HCT116 (cell line): ENCODE measurements at regions not wholly inside any gene's neighbourhood (a gene's known extent, or its start where the extent isn't known, plus 50 kb on each side); places are given as distances from the start of the nearest gene placed in this dataset.

ENCODE experiments used
- ATAC-seq: fragments of 200-7000 bp; cut with Tn5 transposase; 2 replicates; pipeline ENCODE4 v1.9.1; 2020; ENCODE audit warnings: mild to moderate bottlenecking, moderate library complexity
- BruUV-seq: library from RNA; stranded (reverse); fragments of 400-500 nt; replicated peaks from 2 replicates; lab custom pipeline; 2021; lab: Mats Ljungman, UMichigan
- CTCF ChIA-PET: fragments of 300-600 bp; sonication (Branson Sonifier 250); formaldehyde crosslinking; loops from one replicate; lab custom pipeline; 2021; ENCODE audit warnings: antibody characterized with exemption; lab: Charles Lee
- POLR2A ChIA-PET: fragments of 300-600, 350-600 bp; sonication (Branson Sonifier 250); formaldehyde crosslinking; loops from one replicate; lab custom pipeline; 2021; ENCODE audit warnings: antibody characterized with exemption; lab: Charles Lee
- RAD21 ChIA-PET, 2 experiments: fragments of 300-600 bp; sonication (Branson Sonifier 250); formaldehyde crosslinking; loops; one replicate each; lab custom pipeline; 2023; ENCODE audit warnings: low total read pairs in 2 of 2; ENCODE audit not compliant: uncharacterized antibody in 2 of 2, unreplicated experiment in 2 of 2, low non-redundant PET in 1 of 2; lab: Charles Lee
- DNase-seq: peaks from one replicate; pipeline ENCODE4 v3.0.0-alpha.2; 2010; ENCODE audit warnings: low read depth, low spot score
- H2AFZ ChIP-seq: fragments of 200-600 bp; shearing (Covaris generic), sonication (generic); 2 replicates; pipeline ENCODE4 v1.6.1; 2017; ENCODE audit warnings: low read depth, mixed run types, mixed read lengths, antibody characterized with exemption, low read length; ENCODE audit not compliant: poor library complexity, severe bottlenecking
- H3K27ac ChIP-seq: 2 replicates; pipeline ENCODE4 v1.5.1; 2012; ENCODE audit warnings: low read depth, low read length
- H3K27me3 ChIP-seq: fragments of 200-600 bp; sonication (generic); 2 replicates; pipeline ENCODE4 v1.6.1; 2016; ENCODE audit warnings: mixed run types, low read length, mixed read lengths; ENCODE audit not compliant: insufficient read depth
- H3K36me3 ChIP-seq, 2 experiments: fragments of 200-500 bp in 1 of 2; fragments of 200-600 bp in 1 of 2; sonication (Bioruptor generic) in 1 of 2; sonication (generic) in 1 of 2; 2 replicates each; pipeline versions ENCODE4 v1.5.1 to v1.6.1; 2014 to 2016; ENCODE audit warnings: low read length in 2 of 2, inconsistent platforms in 1 of 2, mixed read lengths in 1 of 2, mixed run types in 1 of 2; ENCODE audit not compliant: insufficient read depth in 2 of 2, control insufficient read depth in 1 of 2
- H3K4me1 ChIP-seq, 2 experiments: fragments of 200-600 bp in 1 of 2; sonication (generic) in 1 of 2; 2 replicates each; pipeline versions ENCODE4 v1.5.1 to v1.6.1; 2012 to 2017; ENCODE audit warnings: low read length in 2 of 2, inconsistent platforms in 1 of 2, mild to moderate bottlenecking in 1 of 2, mixed read lengths in 1 of 2, mixed run types in 1 of 2, moderate library complexity in 1 of 2; ENCODE audit not compliant: insufficient read depth in 2 of 2, control insufficient read depth in 1 of 2
- H3K4me2 ChIP-seq: fragments of 200-600 bp; sonication (generic); 2 replicates; pipeline ENCODE4 v1.6.1; 2017; ENCODE audit warnings: mixed run types, low read length, mixed read lengths
- H3K4me3 ChIP-seq, 2 experiments: fragments of 200-600 bp in 1 of 2; sonication (generic) in 1 of 2; replicated peaks in 1 of 2; 2 replicates each; pipeline ENCODE4 v1.5.1; 2011 to 2016; ENCODE audit warnings: low read length in 2 of 2, control low read depth in 1 of 2, low read depth in 1 of 2, mild to moderate bottlenecking in 1 of 2, mixed read lengths in 1 of 2, mixed run types in 1 of 2
- H3K79me2 ChIP-seq: fragments of 200-600 bp; sonication (generic); 2 replicates; pipeline ENCODE4 v1.6.1; 2017; ENCODE audit warnings: mild to moderate bottlenecking, mixed run types, low read length, moderate library complexity, mixed read lengths; ENCODE audit not compliant: insufficient read depth
- H3K9ac ChIP-seq: fragments of 200-600 bp; sonication (generic); 2 replicates; pipeline ENCODE4 v1.6.1; 2016; ENCODE audit warnings: low read length, mixed read lengths
- H3K9me2 ChIP-seq: fragments of 200-600 bp; sonication (generic), shearing (Covaris generic); 2 replicates; pipeline ENCODE4 v1.6.1; 2017; ENCODE audit warnings: mixed run types, mild to moderate bottlenecking, moderate library complexity; ENCODE audit not compliant: insufficient read depth
- H3K9me3 ChIP-seq, 2 experiments: fragments of 200-500 bp in 1 of 2; fragments of 200-600 bp in 1 of 2; sonication (Bioruptor generic) in 1 of 2; sonication (generic) in 1 of 2; 2 replicates each; pipeline ENCODE4 v1.6.1; 2014 to 2017; ENCODE audit warnings: low read length in 2 of 2, mixed read lengths in 2 of 2, inconsistent platforms in 1 of 2, low read depth in 1 of 2, mild to moderate bottlenecking in 1 of 2, mixed run types in 1 of 2, moderate library complexity in 1 of 2; ENCODE audit not compliant: control insufficient read depth in 1 of 2, insufficient read depth in 1 of 2
- H4K20me1 ChIP-seq: fragments of 200-600 bp; sonication (generic), shearing (Covaris generic); 2 replicates; pipeline ENCODE4 v1.6.1; 2017; ENCODE audit warnings: mixed run types, mild to moderate bottlenecking, moderate library complexity; ENCODE audit not compliant: insufficient read depth
- CBX3 ChIP-seq: IDR thresholded peaks from 2 replicates; pipeline ENCODE4 v1.6.1; 2012; ENCODE audit warnings: low read depth
- CEBPB ChIP-seq: IDR thresholded peaks from 2 replicates; pipeline ENCODE4 v1.6.1; 2012; ENCODE audit warnings: low read depth
- EGR1 ChIP-seq: IDR thresholded peaks from 2 replicates; pipeline ENCODE4 v1.6.1; 2012; ENCODE audit warnings: low read depth
- EZH2phosphoT487 ChIP-seq: fragments of 200-600 bp; IDR thresholded peaks from 2 replicates; pipeline ENCODE4 v1.6.1; 2018; ENCODE audit warnings: antibody characterized with exemption, borderline replicate concordance
- FOSL1 ChIP-seq: IDR thresholded peaks from 2 replicates; pipeline ENCODE4 v1.6.1; 2012; ENCODE audit warnings: low read depth
- JUND ChIP-seq: IDR thresholded peaks from 2 replicates; pipeline ENCODE4 v1.6.1; 2012
- POLR2A ChIP-seq: IDR thresholded peaks from 2 replicates; pipeline ENCODE4 v1.7.0; 2011; ENCODE audit warnings: borderline replicate concordance; ENCODE audit not compliant: insufficient read depth, insufficient read length; ENCODE audit errors: extremely low read depth
- SIN3A ChIP-seq: IDR thresholded peaks from 2 replicates; pipeline ENCODE4 v1.6.1; 2012; ENCODE audit warnings: low read depth
- SP1 ChIP-seq: IDR thresholded peaks from 2 replicates; pipeline ENCODE4 v1.6.1; 2012; ENCODE audit warnings: low read depth
- TCF7L2 ChIP-seq: IDR thresholded peaks from 2 replicates; pipeline ENCODE4 v1.7.0; 2011; ENCODE audit warnings: borderline replicate concordance, inconsistent platforms; ENCODE audit not compliant: insufficient read depth, insufficient read length; ENCODE audit errors: extremely low read depth
- ZFX ChIP-seq: fragments of 450-650 bp; IDR thresholded peaks from 2 replicates; pipeline ENCODE4 v1.6.1; 2017
- intact Hi-C: fragments of 100-400 bp; cut with micrococcal nuclease; formaldehyde crosslinking; loops from 2 replicates; pipeline ENCODE4 v1.10.0; 2022
- TF ChIP-seq, protein P1 (sequence below): IDR thresholded peaks from 2 replicates; pipeline ENCODE4 v1.6.1; 2011; ENCODE audit warnings: mild to moderate bottlenecking, low read length, moderate library complexity; ENCODE audit not compliant: insufficient replicate concordance; ENCODE audit errors: extremely low read depth
- TF ChIP-seq, protein P2 (sequence below): IDR thresholded peaks from 2 replicates; pipeline ENCODE4 v1.6.1; 2012; ENCODE audit warnings: low read depth
- TF ChIP-seq, protein P3 (sequence below): IDR thresholded peaks from 2 replicates; pipeline ENCODE4 v1.6.1; 2012
- TF ChIP-seq, protein P4 (sequence below): IDR thresholded peaks from 2 replicates; pipeline ENCODE4 v1.6.1; 2012
- TF ChIP-seq, protein P5 (sequence below), 3 experiments: fragments of 200-600 bp in 1 of 3; sonication (generic) in 1 of 3; IDR thresholded peaks in 2 of 3; conservative IDR thresholded peaks in 1 of 3; 2 replicates each; pipeline ENCODE4 v1.5.1; 2012 to 2017; ENCODE audit warnings: low read depth in 2 of 3, low read length in 2 of 3, antibody characterized with exemption in 1 of 3, borderline replicate concordance in 1 of 3, control low read depth in 1 of 3, mild to moderate bottlenecking in 1 of 3, mixed read lengths in 1 of 3, mixed run types in 1 of 3, moderate library complexity in 1 of 3; ENCODE audit not compliant: insufficient read depth in 1 of 3

DNA sequence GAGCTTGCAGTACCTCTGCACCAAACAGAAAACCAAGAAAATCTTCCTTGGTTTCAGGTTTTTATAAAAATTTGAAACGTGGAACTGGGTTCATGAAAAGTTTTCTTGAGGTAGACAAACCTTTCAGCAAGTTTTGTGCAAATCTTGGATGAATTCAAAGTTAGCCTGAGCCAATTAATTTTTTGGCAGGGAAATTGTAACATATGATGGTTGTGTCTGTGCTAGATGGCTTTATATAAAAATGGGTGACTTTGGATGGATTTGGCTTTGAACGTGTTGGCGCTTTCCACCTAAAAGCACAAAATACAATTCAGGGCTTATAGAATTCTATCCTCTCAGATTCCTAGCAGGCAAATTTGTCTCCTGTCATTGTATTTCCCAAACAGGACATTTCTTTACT, 524.4 kb downstream of the CAAP1 start:
- ChIA-PET POLR2A (no interaction called here), CTCF (no interaction called here)

More for the DNA sequence above, 524.4 kb downstream of the CAAP1 start:
- no peak overlapping the region for H3K27ac ChIP-seq
- no peak overlapping the region for H3K9ac ChIP-seq
- no peaks in the 10 kb centered on the region for H3K79me2 ChIP-seq
- RAD21 ChIA-PET, result no interaction called here
- peaks cover 3 to 16% of the 10 kb centered on the region in 2 experiments; a peak in 1 of 4 replicates for H3K9me3 ChIP-seq
- no TSS peak for BruUV-seq
- intact Hi-C loops, result no loop called here
- no peaks in the 10 kb centered on the region for H3K9me2 ChIP-seq
- no peak for ATAC-seq
- TF ChIP-seq CBX3 (no peak), SIN3A (no peak), EZH2phosphoT487 (no peak), POLR2A (no peak), SP1 (no peak), CEBPB (no peak), FOSL1 (no peak), EGR1 (no peak), TCF7L2 (no peak), ZFX (no peak), JUND (no peak)
- TF ChIP-seq, protein P1, sequence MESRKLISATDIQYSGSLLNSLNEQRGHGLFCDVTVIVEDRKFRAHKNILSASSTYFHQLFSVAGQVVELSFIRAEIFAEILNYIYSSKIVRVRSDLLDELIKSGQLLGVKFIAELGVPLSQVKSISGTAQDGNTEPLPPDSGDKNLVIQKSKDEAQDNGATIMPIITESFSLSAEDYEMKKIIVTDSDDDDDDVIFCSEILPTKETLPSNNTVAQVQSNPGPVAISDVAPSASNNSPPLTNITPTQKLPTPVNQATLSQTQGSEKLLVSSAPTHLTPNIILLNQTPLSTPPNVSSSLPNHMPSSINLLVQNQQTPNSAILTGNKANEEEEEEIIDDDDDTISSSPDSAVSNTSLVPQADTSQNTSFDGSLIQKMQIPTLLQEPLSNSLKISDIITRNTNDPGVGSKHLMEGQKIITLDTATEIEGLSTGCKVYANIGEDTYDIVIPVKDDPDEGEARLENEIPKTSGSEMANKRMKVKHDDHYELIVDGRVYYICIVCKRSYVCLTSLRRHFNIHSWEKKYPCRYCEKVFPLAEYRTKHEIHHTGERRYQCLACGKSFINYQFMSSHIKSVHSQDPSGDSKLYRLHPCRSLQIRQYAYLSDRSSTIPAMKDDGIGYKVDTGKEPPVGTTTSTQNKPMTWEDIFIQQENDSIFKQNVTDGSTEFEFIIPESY, result no peak
- TF ChIP-seq, protein P2, sequence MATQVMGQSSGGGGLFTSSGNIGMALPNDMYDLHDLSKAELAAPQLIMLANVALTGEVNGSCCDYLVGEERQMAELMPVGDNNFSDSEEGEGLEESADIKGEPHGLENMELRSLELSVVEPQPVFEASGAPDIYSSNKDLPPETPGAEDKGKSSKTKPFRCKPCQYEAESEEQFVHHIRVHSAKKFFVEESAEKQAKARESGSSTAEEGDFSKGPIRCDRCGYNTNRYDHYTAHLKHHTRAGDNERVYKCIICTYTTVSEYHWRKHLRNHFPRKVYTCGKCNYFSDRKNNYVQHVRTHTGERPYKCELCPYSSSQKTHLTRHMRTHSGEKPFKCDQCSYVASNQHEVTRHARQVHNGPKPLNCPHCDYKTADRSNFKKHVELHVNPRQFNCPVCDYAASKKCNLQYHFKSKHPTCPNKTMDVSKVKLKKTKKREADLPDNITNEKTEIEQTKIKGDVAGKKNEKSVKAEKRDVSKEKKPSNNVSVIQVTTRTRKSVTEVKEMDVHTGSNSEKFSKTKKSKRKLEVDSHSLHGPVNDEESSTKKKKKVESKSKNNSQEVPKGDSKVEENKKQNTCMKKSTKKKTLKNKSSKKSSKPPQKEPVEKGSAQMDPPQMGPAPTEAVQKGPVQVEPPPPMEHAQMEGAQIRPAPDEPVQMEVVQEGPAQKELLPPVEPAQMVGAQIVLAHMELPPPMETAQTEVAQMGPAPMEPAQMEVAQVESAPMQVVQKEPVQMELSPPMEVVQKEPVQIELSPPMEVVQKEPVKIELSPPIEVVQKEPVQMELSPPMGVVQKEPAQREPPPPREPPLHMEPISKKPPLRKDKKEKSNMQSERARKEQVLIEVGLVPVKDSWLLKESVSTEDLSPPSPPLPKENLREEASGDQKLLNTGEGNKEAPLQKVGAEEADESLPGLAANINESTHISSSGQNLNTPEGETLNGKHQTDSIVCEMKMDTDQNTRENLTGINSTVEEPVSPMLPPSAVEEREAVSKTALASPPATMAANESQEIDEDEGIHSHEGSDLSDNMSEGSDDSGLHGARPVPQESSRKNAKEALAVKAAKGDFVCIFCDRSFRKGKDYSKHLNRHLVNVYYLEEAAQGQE, result no peak
- TF ChIP-seq, protein P3, sequence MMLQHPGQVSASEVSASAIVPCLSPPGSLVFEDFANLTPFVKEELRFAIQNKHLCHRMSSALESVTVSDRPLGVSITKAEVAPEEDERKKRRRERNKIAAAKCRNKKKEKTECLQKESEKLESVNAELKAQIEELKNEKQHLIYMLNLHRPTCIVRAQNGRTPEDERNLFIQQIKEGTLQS, result no peak
- TF ChIP-seq, protein P4, sequence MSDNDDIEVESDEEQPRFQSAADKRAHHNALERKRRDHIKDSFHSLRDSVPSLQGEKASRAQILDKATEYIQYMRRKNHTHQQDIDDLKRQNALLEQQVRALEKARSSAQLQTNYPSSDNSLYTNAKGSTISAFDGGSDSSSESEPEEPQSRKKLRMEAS, result no peak
- TF ChIP-seq, protein P5, sequence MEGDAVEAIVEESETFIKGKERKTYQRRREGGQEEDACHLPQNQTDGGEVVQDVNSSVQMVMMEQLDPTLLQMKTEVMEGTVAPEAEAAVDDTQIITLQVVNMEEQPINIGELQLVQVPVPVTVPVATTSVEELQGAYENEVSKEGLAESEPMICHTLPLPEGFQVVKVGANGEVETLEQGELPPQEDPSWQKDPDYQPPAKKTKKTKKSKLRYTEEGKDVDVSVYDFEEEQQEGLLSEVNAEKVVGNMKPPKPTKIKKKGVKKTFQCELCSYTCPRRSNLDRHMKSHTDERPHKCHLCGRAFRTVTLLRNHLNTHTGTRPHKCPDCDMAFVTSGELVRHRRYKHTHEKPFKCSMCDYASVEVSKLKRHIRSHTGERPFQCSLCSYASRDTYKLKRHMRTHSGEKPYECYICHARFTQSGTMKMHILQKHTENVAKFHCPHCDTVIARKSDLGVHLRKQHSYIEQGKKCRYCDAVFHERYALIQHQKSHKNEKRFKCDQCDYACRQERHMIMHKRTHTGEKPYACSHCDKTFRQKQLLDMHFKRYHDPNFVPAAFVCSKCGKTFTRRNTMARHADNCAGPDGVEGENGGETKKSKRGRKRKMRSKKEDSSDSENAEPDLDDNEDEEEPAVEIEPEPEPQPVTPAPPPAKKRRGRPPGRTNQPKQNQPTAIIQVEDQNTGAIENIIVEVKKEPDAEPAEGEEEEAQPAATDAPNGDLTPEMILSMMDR (IDR thresholded peaks at IDR 0.05 in 2 of 3, conservative IDR thresholded peaks at IDR 0.05 in 1 of 3; ENCODE audit: borderline replicate concordance in 1 of 3, insufficient read depth in 1 of 3, low read depth in 2 of 3, low read length in 2 of 3), result no peak
- H3K36me3 ChIP-seq, result no peaks in the 10 kb centered on the region
- H4K20me1 ChIP-seq, result no peaks in the 10 kb centered on the region
- H3K4me1 ChIP-seq, result no peaks in the 10 kb centered on the region
- H3K27me3 ChIP-seq, result no peaks in the 10 kb centered on the region
- no peak for DNase-seq
- no peak overlapping the region for H2AFZ ChIP-seq
- no peak overlapping the region for H3K4me3 ChIP-seq
- no peak overlapping the region for H3K4me2 ChIP-seq
